Activated naive CD4-positive, alpha-beta T cell treated with anti-CD3 and anti-CD28 coated beads for 36 hours (primary cell): ENCODE measurements at regions not wholly inside any gene's neighbourhood (a gene's known extent, or its start where the extent isn't known, plus 50 kb on each side); places are given as distances from the start of the nearest gene placed in this dataset.

Experiments
- CTCF ChIA-PET: fragments of 350-600 bp; sonication (Branson Sonifier 250); formaldehyde crosslinking; loops from one replicate; lab custom pipeline; 2021; ENCODE audit warnings: antibody characterized with exemption; lab: Charles Lee
- DNase-seq: peaks from one replicate; pipeline ENCODE4 v3.0.0-alpha.2; 2020
- H3K27ac Mint-ChIP-seq: one replicate; pipeline ENCODE4 v1.8.0; 2021; ENCODE audit warnings: mild to moderate bottlenecking, mixed read lengths
- H3K27me3 Mint-ChIP-seq: one replicate; pipeline ENCODE4 v1.8.0; 2021; ENCODE audit warnings: low read depth, mixed read lengths
- H3K36me3 Mint-ChIP-seq: one replicate; pipeline ENCODE4 v1.8.0; 2021; ENCODE audit warnings: low read depth, mixed read lengths
- H3K4me1 Mint-ChIP-seq: one replicate; pipeline ENCODE4 v1.8.0; 2021; ENCODE audit warnings: low read depth, mixed read lengths
- H3K4me3 Mint-ChIP-seq: one replicate; pipeline ENCODE4 v1.8.0; 2021; ENCODE audit warnings: mild to moderate bottlenecking, moderate library complexity, mixed read lengths
- H3K9me3 Mint-ChIP-seq: one replicate; pipeline ENCODE4 v1.8.0; 2021; ENCODE audit warnings: mixed read lengths
- intact Hi-C: fragments of 100-400 bp; cut with micrococcal nuclease; formaldehyde crosslinking; loops from one replicate; pipeline ENCODE4 v1.15.1; 2023

DNA sequence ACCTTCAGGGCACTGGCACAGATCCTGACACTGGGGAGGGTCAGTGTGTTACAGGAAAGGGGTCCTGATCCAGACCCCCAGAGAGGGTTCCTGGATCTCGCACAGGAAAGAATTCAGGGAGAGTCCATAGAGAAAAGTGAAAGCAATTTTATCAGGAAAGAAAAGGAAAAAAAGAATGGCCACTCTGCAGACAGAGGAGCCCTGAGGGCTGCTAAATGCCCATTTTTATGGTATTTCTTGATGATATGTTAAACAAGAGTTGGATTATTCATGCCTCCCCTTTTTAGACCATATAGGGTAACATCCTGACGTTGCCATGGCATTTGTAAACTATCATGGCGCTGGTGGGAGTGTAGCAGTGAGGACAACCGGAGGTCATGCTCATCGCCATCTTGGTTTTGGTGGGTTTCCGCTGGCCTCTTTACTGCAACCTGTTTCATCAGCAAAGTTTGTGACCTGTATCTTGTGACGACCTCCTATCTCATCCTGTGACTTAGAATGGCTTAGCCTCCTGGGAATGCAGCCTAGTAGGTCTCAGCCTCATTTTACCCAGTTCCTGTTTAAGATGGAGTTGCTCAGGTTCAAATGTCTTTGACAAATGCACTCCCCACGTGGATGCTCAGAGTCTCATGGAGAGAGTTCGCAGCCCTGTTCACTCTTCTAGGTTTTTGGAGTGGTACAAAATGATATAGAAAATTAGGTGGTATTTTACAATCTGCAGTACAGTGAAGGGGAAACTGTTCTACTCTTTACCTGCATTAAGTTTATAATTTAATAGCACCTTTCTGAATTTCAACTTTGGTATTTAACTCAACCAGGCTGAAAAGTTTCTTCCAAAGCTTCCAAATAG is 1363.7 kb upstream of the TMEM132C start:
- Mint-ChIP-seq H3K4me3 (no peak overlapping the region), H3K27ac (no peak overlapping the region), H3K4me1 (no peaks in the 10 kb centered on the region), H3K9me3 (no peaks in the 10 kb centered on the region), H3K36me3 (no peaks in the 10 kb centered on the region), H3K27me3 (peaks cover 6% of the 10 kb centered on the region)
- DNase-seq: no peak
- intact Hi-C loops: no loop called here
- CTCF ChIA-PET: no interaction called here

DNA sequence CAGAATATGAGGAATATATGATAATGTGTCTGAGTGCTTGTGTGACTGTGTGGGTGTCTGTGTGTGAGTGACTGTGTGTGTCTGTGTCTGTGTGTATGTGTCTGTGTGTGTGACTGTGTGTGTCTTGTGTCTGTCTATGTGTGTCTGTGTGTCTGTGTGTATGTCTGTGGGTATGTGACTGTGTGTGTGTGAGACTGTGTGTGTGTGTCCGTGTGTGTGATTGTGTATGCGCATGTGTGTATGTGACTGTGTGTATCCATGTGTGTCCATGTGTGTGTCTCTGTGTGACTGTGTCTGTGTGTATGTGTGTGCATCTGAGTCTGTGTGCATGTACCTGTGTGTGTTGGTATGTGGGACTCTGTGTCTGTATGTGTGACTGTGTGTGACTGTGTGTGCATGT is 1361.2 kb upstream of the TMEM132C start:
- no peaks in the 10 kb centered on the region for H3K9me3 Mint-ChIP-seq
- no peak for DNase-seq
- no peak overlapping the region for H3K4me3 Mint-ChIP-seq
- no peaks in the 10 kb centered on the region for H3K36me3 Mint-ChIP-seq
- peaks cover 13% of the 10 kb centered on the region for H3K27me3 Mint-ChIP-seq
- intact Hi-C loops: no loop called here
- CTCF ChIA-PET: no interaction called here
- H3K4me1 Mint-ChIP-seq: no peaks in the 10 kb centered on the region
- H3K27ac Mint-ChIP-seq: no peak overlapping the region

DNA sequence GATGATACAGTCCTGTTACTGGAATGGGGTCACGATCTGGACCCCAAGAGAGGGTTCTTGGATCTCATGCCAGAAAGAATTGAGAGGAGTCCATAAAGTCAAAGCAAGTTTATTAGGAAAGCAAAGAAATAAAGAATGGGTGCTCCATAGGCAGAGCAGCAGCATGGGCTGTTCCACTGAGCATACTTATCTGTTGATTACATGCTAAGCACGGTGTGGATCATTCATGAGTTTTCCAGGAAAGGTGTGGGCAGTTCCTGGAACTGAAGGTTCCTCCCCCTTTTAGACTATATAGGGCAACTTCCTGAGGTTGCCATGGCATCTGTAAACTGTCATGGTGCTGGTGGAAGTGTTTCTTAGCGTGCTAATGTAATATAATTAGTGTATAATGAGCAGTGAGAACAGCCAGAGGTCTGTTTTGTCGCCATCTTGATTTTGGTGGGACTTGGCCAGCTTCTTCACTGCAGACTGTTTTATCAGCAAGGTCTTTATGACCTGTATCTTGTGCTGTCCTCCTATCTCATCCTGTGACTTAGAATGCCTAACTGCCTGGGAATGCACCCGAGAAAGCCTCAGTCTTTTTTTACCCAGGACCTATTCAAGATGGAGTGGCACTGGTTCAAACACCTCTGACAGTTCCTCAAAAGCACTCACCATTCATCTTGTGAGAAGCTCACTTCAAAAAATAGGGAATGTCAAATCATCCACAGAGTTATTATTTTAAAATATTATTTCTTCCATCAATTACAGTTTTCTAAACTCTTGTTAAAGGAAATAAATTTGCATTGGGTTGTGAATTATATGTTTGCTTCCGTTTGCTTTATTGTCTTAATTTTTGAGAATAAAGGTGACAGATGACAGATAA is 1358.8 kb upstream of the TMEM132C start:
- Mint-ChIP-seq H3K9me3 (no peaks in the 10 kb centered on the region), H3K36me3 (no peaks in the 10 kb centered on the region), H3K27ac (no peak overlapping the region), H3K4me3 (no peak overlapping the region), H3K4me1 (no peaks in the 10 kb centered on the region), H3K27me3 (peaks cover 15% of the 10 kb centered on the region)
- CTCF ChIA-PET: no interaction called here
- DNase-seq: no peak
- intact Hi-C loops: no loop called here

DNA sequence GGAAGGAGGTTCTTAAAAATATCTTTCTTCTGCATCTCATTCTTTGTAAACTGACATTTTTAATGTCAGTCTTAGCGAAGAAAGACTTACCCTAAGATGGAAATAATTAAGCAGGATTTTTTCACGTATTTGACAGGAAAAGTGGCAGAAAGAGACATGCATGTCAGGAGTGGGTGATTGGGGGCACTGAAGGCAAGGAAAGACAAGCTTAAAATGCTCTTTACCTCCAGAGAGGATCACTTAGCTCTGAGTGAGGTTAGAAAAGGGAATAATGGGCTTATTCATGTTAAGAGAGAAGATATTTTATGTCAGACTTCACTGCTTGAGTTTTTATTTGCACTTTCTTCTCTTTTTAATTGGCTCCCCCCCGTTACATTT is 1358.2 kb upstream of the TMEM132C start:
- intact Hi-C loops: no loop called here

DNA sequence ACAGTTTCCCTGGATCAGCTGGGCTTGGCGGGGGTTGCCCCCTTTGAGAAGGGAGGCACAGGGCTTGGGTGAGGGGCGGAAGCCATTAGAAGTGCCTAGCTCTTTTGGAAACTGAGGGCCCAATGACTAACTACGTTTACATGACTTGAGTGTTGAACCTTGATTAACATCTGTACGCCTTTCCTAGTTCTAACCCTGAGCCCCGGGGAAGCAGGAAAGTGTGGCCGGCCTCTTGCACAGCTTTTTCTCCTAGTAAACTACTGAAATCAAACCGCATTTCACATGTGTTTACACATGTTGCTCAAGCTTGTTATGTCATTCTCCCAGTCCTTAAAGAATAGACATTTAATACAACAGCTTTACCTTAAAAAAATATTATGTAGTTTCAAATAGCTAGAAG is 1356.4 kb upstream of the TMEM132C start:
- no peaks in the 10 kb centered on the region for H3K4me1 Mint-ChIP-seq

More for the DNA sequence above, 1358.2 kb upstream of the TMEM132C start:
- Mint-ChIP-seq H3K4me3 (no peak overlapping the region), H3K27me3 (peaks cover 15% of the 10 kb centered on the region), H3K27ac (no peak overlapping the region), H3K36me3 (no peaks in the 10 kb centered on the region), H3K9me3 (no peaks in the 10 kb centered on the region), H3K4me1 (no peaks in the 10 kb centered on the region)
- DNase-seq: no peak
- CTCF ChIA-PET: no interaction called here

DNA sequence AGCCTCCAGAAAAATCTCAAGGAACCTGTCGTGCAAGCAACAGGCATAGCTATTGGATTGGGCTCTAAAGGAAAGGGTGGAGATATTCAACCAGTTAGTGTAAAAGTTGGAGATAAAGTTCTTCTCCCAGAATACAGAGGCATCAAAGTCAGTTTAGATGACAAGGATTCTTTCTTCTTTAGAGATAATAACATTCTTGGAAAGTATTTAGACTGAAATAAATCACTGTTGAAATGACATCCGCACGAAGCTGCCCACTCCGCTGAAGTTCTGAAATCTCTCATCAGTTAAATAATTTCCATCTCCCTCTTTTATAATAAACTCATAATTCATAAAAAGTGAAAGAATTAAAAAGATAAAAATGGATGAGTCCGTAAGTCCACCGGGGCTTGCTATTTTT is 1354.9 kb upstream of the TMEM132C start:
- Mint-ChIP-seq H3K27ac (no peak overlapping the region), H3K4me3 (no peak overlapping the region), H3K9me3 (no peaks in the 10 kb centered on the region), H3K4me1 (no peaks in the 10 kb centered on the region), H3K36me3 (no peaks in the 10 kb centered on the region), H3K27me3 (peaks cover 11% of the 10 kb centered on the region)
- CTCF ChIA-PET: no interaction called here
- intact Hi-C loops: no loop called here
- no peak for DNase-seq

More for the DNA sequence above, 1356.4 kb upstream of the TMEM132C start:
- peaks cover 13% of the 10 kb centered on the region for H3K27me3 Mint-ChIP-seq
- intact Hi-C loops: no loop called here
- H3K27ac Mint-ChIP-seq: no peak overlapping the region
- DNase-seq: no peak
- H3K9me3 Mint-ChIP-seq: no peaks in the 10 kb centered on the region
- no peak overlapping the region for H3K4me3 Mint-ChIP-seq
- no peaks in the 10 kb centered on the region for H3K36me3 Mint-ChIP-seq
- CTCF ChIA-PET: no interaction called here

DNA sequence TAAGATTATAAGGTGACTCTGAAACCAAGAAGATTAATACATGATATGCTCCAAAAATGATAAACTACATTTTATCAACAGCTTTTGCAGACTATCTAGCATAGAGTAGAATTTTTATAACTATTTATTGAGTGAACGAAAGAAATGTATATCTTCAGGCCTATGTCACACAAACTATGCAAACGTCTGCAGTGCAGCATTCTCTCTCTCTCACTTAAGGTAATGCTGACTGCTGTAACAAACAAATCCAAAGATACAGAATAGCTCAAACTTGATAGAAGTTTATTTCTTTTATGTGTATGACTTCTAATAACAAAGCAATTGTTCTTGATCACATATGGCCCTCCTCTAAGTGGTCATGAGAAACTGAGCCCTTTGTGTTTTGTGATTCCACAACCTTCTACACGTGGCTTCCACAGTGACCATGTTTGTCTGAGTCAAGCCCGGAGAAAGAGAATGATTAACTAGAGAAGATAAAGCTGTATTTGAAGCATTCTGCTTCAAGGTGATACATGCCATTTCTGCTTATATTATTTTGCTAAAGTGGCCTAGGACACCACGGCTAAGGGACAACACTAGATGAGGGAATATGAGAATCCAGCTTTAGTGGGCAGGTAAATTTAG is 1352.7 kb upstream of the TMEM132C start:
- no peaks in the 10 kb centered on the region for H3K36me3 Mint-ChIP-seq
- H3K27me3 Mint-ChIP-seq: peaks cover 9% of the 10 kb centered on the region
- intact Hi-C loops: no loop called here
- H3K9me3 Mint-ChIP-seq: no peaks in the 10 kb centered on the region
- CTCF ChIA-PET: no interaction called here
- no peak overlapping the region for H3K27ac Mint-ChIP-seq
- no peaks in the 10 kb centered on the region for H3K4me1 Mint-ChIP-seq
- H3K4me3 Mint-ChIP-seq: no peak overlapping the region
- DNase-seq: no peak

DNA sequence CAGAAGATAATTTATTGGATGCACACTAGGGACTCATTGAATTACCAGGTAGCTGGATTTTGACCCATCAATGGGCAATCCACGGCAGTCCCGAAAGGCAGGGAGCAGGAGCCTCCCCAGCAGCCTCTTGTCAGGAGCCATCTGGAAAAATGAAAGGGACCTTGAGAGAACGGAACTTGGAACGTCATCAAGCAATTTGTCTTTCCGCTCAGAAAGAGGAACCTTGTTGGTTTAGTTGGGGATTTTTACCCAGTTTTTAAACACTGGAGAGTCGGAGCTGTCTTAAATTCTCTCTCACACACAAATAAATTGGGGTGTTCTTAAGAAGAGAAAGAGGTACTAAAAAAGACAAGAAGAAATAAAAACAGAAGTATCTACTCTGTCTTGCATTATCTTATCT is 1351.7 kb upstream of the TMEM132C start:
- H3K9me3 Mint-ChIP-seq: no peaks in the 10 kb centered on the region
- DNase-seq: no peak
- peaks cover 7% of the 10 kb centered on the region for H3K27me3 Mint-ChIP-seq
- no peaks in the 10 kb centered on the region for H3K4me1 Mint-ChIP-seq
- no peaks in the 10 kb centered on the region for H3K36me3 Mint-ChIP-seq
- CTCF ChIA-PET: no interaction called here
- H3K4me3 Mint-ChIP-seq: no peak overlapping the region
- intact Hi-C loops: no loop called here
- H3K27ac Mint-ChIP-seq: no peak overlapping the region

DNA sequence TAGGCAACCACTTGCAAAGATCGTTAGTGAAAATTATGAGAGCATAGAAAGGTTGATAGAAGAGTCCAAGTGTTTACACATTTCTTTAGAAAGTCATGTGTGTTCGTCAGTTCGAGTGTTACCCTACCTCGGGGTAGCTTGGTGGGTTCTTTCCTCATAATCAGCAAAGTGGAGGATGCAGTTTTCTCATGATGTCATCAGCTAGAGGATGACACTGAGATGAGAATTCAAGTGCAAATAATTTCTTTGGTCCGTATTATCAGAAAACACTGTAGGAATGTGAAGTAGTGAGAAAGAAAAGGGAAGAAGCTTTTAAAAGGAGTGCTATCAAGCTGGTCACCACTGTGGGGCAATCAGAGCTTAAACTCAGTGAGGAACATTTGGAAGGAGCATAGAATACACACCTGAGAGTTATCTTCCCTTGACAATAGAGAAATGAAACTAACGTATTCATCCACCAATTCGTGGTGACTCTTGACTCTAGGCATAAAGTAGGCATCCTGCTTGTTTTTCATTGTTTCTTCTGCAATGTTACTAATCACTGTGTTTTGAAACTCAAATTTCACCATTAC is 1340.9 kb upstream of the TMEM132C start:
- Mint-ChIP-seq H3K4me1 (no peaks in the 10 kb centered on the region), H3K4me3 (no peak overlapping the region), H3K36me3 (no peaks in the 10 kb centered on the region), H3K9me3 (no peaks in the 10 kb centered on the region), H3K27me3 (no peaks in the 10 kb centered on the region), H3K27ac (no peak overlapping the region)
- CTCF ChIA-PET: no interaction called here
- intact Hi-C loops: no loop called here
- DNase-seq: no peak

DNA sequence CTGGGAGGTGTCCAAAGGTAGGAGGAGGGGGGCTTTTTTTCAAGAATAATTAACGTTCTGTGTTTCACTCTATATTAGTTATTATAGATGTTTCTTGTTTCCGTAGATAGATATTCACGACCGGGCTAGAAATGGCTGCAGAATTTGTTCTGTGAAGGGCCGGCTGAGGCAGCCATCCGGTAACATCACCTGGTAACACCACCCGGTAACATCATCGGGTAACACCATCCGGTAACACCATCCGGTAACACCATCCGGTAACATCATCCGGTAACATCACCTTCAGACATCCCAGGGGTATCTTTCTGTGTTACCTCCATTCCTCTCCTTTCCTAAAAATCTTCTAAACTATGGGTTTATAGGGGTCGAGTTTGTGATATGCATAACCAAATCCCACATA is 1336.7 kb upstream of the TMEM132C start:
- Mint-ChIP-seq H3K36me3 (no peaks in the 10 kb centered on the region), H3K9me3 (no peaks in the 10 kb centered on the region), H3K27me3 (no peaks in the 10 kb centered on the region), H3K4me1 (no peaks in the 10 kb centered on the region), H3K27ac (no peak overlapping the region), H3K4me3 (no peak overlapping the region)
- DNase-seq: no peak
- CTCF ChIA-PET: no interaction called here
- intact Hi-C loops: no loop called here

DNA sequence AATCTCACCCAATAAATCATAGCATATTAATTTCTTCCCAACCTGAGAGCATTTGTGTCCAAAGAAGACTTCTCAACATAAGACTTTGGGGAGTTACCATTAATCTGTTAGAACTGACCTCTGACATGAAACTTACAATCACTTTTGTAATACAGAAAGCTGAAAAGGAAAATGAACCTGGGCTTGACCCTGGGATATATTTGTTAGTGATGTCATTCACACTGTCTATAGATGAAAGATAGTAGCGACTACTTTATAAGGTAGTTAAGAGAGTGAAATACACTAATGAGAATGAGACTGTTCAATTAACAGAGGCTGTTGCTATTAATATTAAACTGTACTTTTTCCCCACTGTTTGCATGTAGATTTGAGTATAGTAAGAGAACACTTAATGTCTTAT is 1334.8 kb upstream of the TMEM132C start:
- H3K36me3 Mint-ChIP-seq: no peaks in the 10 kb centered on the region
- intact Hi-C loops: no loop called here
- DNase-seq: no peak
- CTCF ChIA-PET: no interaction called here
- H3K4me1 Mint-ChIP-seq: peaks cover 8% of the 10 kb centered on the region
- peaks cover 2% of the 10 kb centered on the region for H3K27me3 Mint-ChIP-seq
- no peak overlapping the region for H3K4me3 Mint-ChIP-seq
- H3K9me3 Mint-ChIP-seq: no peaks in the 10 kb centered on the region
- H3K27ac Mint-ChIP-seq: no peak overlapping the region

DNA sequence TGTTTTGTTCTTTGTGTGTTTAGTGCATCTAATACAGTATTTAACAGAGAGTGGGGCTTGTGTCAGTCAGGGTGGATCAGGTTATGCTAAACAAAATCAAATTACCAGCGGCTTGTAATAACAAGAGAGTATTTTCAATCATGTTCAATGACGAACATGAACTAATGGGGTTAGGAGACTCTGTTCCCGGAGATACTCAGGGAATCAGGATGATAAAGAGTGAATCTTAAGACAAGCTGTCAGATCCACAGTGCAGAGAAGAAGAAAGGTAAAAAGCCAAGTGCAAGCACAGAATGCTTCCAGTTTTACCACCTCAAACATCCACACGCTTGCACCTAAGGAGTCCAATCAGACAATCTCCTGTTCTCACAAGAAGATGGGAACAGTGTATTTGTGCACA is 1331.5 kb upstream of the TMEM132C start:
- H3K4me3 Mint-ChIP-seq: no peak overlapping the region
- CTCF ChIA-PET: no interaction called here
- peaks cover 2% of the 10 kb centered on the region for H3K27me3 Mint-ChIP-seq
- no peak for DNase-seq
- H3K4me1 Mint-ChIP-seq: peaks cover 8% of the 10 kb centered on the region
- no peaks in the 10 kb centered on the region for H3K9me3 Mint-ChIP-seq
- intact Hi-C loops: no loop called here
- H3K27ac Mint-ChIP-seq: no peak overlapping the region
- H3K36me3 Mint-ChIP-seq: no peaks in the 10 kb centered on the region
